Stimulated activated naive CD8-positive, alpha-beta T cell treated with anti-CD3 and anti-CD28 coated beads, Interleukin-15, Interleukin-2, amounts not matched to agents 100 ng/mL and 50 ng/mL, for 24 hours (primary cell): ENCODE measurements at regions not wholly inside any gene's neighbourhood (a gene's known extent, or its start where the extent isn't known, plus 50 kb on each side); places are given as distances from the start of the nearest gene placed in this dataset.

ENCODE experiments used
- H3K27ac Mint-ChIP-seq: one replicate; pipeline ENCODE4 v1.8.0; 2021; ENCODE audit warnings: mild to moderate bottlenecking, mixed read lengths
- H3K27me3 Mint-ChIP-seq: one replicate; pipeline ENCODE4 v1.8.0; 2021; ENCODE audit warnings: mixed read lengths
- H3K36me3 Mint-ChIP-seq: one replicate; pipeline ENCODE4 v1.8.0; 2021; ENCODE audit warnings: low read depth, mixed read lengths
- H3K4me1 Mint-ChIP-seq: one replicate; pipeline ENCODE4 v1.8.0; 2021; ENCODE audit warnings: low read depth, mixed read lengths
- H3K4me3 Mint-ChIP-seq: one replicate; pipeline ENCODE4 v1.8.0; 2021; ENCODE audit warnings: mild to moderate bottlenecking, mixed read lengths
- H3K9me3 Mint-ChIP-seq: one replicate; pipeline ENCODE4 v1.8.0; 2021; ENCODE audit warnings: mixed read lengths

GRCh38 chr12:88433997-88434703 is 146.1 kb downstream of the KITLG start:
- H3K4me1 Mint-ChIP-seq, result no peaks in the 10 kb centered on the region
- H3K27me3 Mint-ChIP-seq, result no peaks in the 10 kb centered on the region
- no peak overlapping the region for H3K4me3 Mint-ChIP-seq
- no peaks in the 10 kb centered on the region for H3K36me3 Mint-ChIP-seq
- H3K9me3 Mint-ChIP-seq, result no peaks in the 10 kb centered on the region
- H3K27ac Mint-ChIP-seq, result no peak overlapping the region

GRCh38 chr12:88435334-88436076 is 144.8 kb downstream of the KITLG start:
- Mint-ChIP-seq H3K4me3 (no peak overlapping the region), H3K9me3 (no peaks in the 10 kb centered on the region), H3K4me1 (no peaks in the 10 kb centered on the region), H3K27me3 (no peaks in the 10 kb centered on the region), H3K27ac (no peak overlapping the region), H3K36me3 (no peaks in the 10 kb centered on the region)

GRCh38 chr12:88437226-88437625 is 143.0 kb downstream of the KITLG start:
- no peak overlapping the region for H3K4me3 Mint-ChIP-seq
- H3K27ac Mint-ChIP-seq, result no peak overlapping the region
- no peaks in the 10 kb centered on the region for H3K36me3 Mint-ChIP-seq
- no peaks in the 10 kb centered on the region for H3K4me1 Mint-ChIP-seq
- no peaks in the 10 kb centered on the region for H3K9me3 Mint-ChIP-seq
- no peaks in the 10 kb centered on the region for H3K27me3 Mint-ChIP-seq
